Peyer's patch (tissue), 4 donors: ENCODE measurements at regions not wholly inside any gene's neighbourhood (a gene's known extent, or its start where the extent isn't known, plus 50 kb on each side); places are given as distances from the start of the nearest gene placed in this dataset.

Experiments used
- DNase-seq, 3 donors: peaks; one replicate each; pipeline ENCODE4 v3.0.0-alpha.2; 2017 to 2019
- H3K27ac ChIP-seq, 4 donors: fragments of 200-600 bp; sonication (generic); one replicate each; pipeline ENCODE4 v1.5.1; 2016 to 2019
- H3K27me3 ChIP-seq, 2 donors: fragments of 200-600 bp; sonication (generic); one replicate each; pipeline ENCODE4 v1.5.1; 2019
- H3K36me3 ChIP-seq, 3 donors: fragments of 200-600 bp; sonication (generic); one replicate each; pipeline ENCODE4 v1.5.1; 2016 to 2019
- H3K4me1 ChIP-seq, 4 donors: fragments of 200-600 bp; sonication (generic); one replicate each; pipeline ENCODE4 v1.5.1; 2016 to 2019
- H3K4me3 ChIP-seq, 4 donors: fragments of 200-600 bp; sonication (generic); 1 replicate in 3 of 4; 2 replicates in 1 of 4; pipeline ENCODE4 v1.5.1; 2016 to 2019; ENCODE audit warnings: mild to moderate bottlenecking in 1 of 4
- H3K9me3 ChIP-seq, 4 donors: fragments of 200-600 bp; sonication (generic); one replicate each; pipeline ENCODE4 v1.5.1; 2016 to 2019; ENCODE audit warnings: mild to moderate bottlenecking in 1 of 4
- CTCF ChIP-seq, 6 experiments: fragments of 450-650 bp in 4 of 6; fragments of 200-600 bp in 2 of 6; sonication (generic) in 1 of 6; IDR thresholded peaks; one replicate each; pipeline ENCODE4 v1.5.1; 2017 to 2019; ENCODE audit warnings: antibody characterized with exemption in 6 of 6, mild to moderate bottlenecking in 3 of 6, moderate library complexity in 1 of 6
- POLR2A ChIP-seq, 2 donors: fragments of 450-650 bp; IDR thresholded peaks; one replicate each; pipeline ENCODE4 v1.5.1; 2017; ENCODE audit warnings: antibody characterized with exemption in 2 of 2, mild to moderate bottlenecking in 2 of 2, moderate library complexity in 2 of 2

- no peak for DNase-seq
- H3K4me3 ChIP-seq = no peak overlapping the region
- H3K36me3 ChIP-seq = no peaks in the 10 kb centered on the region
- TF ChIP-seq POLR2A (IDR thresholded peaks at IDR 0.05) = no peak
- TF ChIP-seq CTCF (IDR thresholded peaks at IDR 0.05) = no peak
- H3K4me1 ChIP-seq = no peaks in the 10 kb centered on the region
- H3K27ac ChIP-seq = no peak overlapping the region
- H3K9me3 ChIP-seq = peaks cover 0 to 3% (median 0%) of the 10 kb centered on the region in 4 donors
- H3K27me3 ChIP-seq = no peaks in the 10 kb centered on the region
Measured at GRCh38 chr14:99339551-99339950, 67.6 kb upstream of the BCL11B start.

GRCh38 chr14:99338313-99338712 lies 66.3 kb upstream of the BCL11B start:
- Histone ChIP-seq H3K4me3 (no peak overlapping the region), H3K36me3 (no peaks in the 10 kb centered on the region), H3K27ac (no peak overlapping the region), H3K4me1 (no peaks in the 10 kb centered on the region), H3K9me3 (peaks cover 0 to 3% (median 0%) of the 10 kb centered on the region in 4 donors), H3K27me3 (no peaks in the 10 kb centered on the region)
- no peak for DNase-seq
- TF ChIP-seq POLR2A (IDR thresholded peaks at IDR 0.05) = no peak
- TF ChIP-seq CTCF (IDR thresholded peaks at IDR 0.05) = no peak

GRCh38 chr14:99333841-99334635 lies 62.0 kb upstream of the BCL11B start:
- no peaks in the 10 kb centered on the region for H3K36me3 ChIP-seq
- no peaks in the 10 kb centered on the region for H3K4me1 ChIP-seq
- no peak for DNase-seq
- H3K27ac ChIP-seq = no peak overlapping the region
- no peak for TF ChIP-seq POLR2A (IDR thresholded peaks at IDR 0.05)
- no peak for TF ChIP-seq CTCF (IDR thresholded peaks at IDR 0.05)
- H3K9me3 ChIP-seq = no peaks in the 10 kb centered on the region
- no peaks in the 10 kb centered on the region for H3K27me3 ChIP-seq
- no peak overlapping the region for H3K4me3 ChIP-seq

- TF ChIP-seq POLR2A (IDR thresholded peaks at IDR 0.05) (no peak), CTCF (IDR thresholded peaks at IDR 0.05) (no peak)
- H3K36me3 ChIP-seq = no peaks in the 10 kb centered on the region
- H3K4me3 ChIP-seq = no peak overlapping the region
- no peaks in the 10 kb centered on the region for H3K9me3 ChIP-seq
- no peaks in the 10 kb centered on the region for H3K27me3 ChIP-seq
- DNase-seq = no peak
- no peak overlapping the region for H3K27ac ChIP-seq
- H3K4me1 ChIP-seq = no peaks in the 10 kb centered on the region
Measured at GRCh38 chr14:99333214-99333613, 61.2 kb upstream of the BCL11B start.

GRCh38 chr14:99331811-99332210 lies 59.8 kb upstream of the BCL11B start:
- H3K9me3 ChIP-seq = no peaks in the 10 kb centered on the region
- DNase-seq = no peak
- H3K27me3 ChIP-seq = no peaks in the 10 kb centered on the region
- no peak overlapping the region for H3K27ac ChIP-seq
- no peak overlapping the region for H3K4me3 ChIP-seq
- TF ChIP-seq POLR2A (IDR thresholded peaks at IDR 0.05) (no peak), CTCF (IDR thresholded peaks at IDR 0.05) (no peak)
- no peaks in the 10 kb centered on the region for H3K4me1 ChIP-seq
- H3K36me3 ChIP-seq = no peaks in the 10 kb centered on the region
